ENCODE measurements at regions not wholly inside any gene's neighbourhood (a gene's known extent, or its start where the extent isn't known, plus 50 kb on each side); places are given as distances from the start of the nearest gene placed in this dataset.

GRCh38 chr7:84583331-84583730 lies 388.7 kb upstream of the SEMA3A start:
- TF ChIP-seq CTCF (IDR thresholded peaks at IDR 0.05), result no peak
- no peak for TF ChIP-seq TCF7L2 (IDR thresholded peaks at IDR 0.05; ENCODE audit: low read depth, low read length)
- no peak for TF ChIP-seq SIN3A (IDR thresholded peaks at IDR 0.05; ENCODE audit: borderline replicate concordance, insufficient read depth, low read depth, low read length)
- TF ChIP-seq POLR2AphosphoS5 (IDR thresholded peaks at IDR 0.05; ENCODE audit: low read depth, low read length), result no peak
- no peak for TF ChIP-seq REST (IDR thresholded peaks at IDR 0.05; ENCODE audit: insufficient read depth in 1 of 2, low read depth in 2 of 2, low read length in 1 of 2)
- Histone ChIP-seq H3K36me3 (ENCODE audit: control insufficient read depth, insufficient read depth, low read length) (no peaks in the 10 kb centered on the region), H3K4me1 (ENCODE audit: control insufficient read depth, insufficient read depth, low read length) (no peaks in the 10 kb centered on the region), H3K4me3 (ENCODE audit: low read depth in 2 of 2, low read length in 2 of 2) (no peak overlapping the region), H3K27me3 (ENCODE audit: control insufficient read depth, insufficient read depth, low read length) (no peaks in the 10 kb centered on the region), H3K27ac (ENCODE audit: low read length) (no peak overlapping the region), H3K9me3 (ENCODE audit: control insufficient read depth, insufficient read depth, low read depth, low read length) (no peaks in the 10 kb centered on the region)
- in situ Hi-C loops (cut with HindIII; ENCODE audit: low pct_unique_long_range_greater_than_20kb, low sequenced_read_pairs) (no loop called here), intact Hi-C loops (cut with micrococcal nuclease; ENCODE audit: unreplicated experiment) (loop anchor here (1.0 kb wide), 1 partner anchor 17 kb away; no protein-coding TSS in a partner anchor)
- POLR2A ChIA-PET, result no interaction called here
- no TSS peak for BruUV-seq (replicated peaks)
- DNase-seq (ENCODE audit: low read depth, low spot score) (no peak), ATAC-seq (no peak)
- CTCF ChIA-PET, result no interaction called here

DNA sequence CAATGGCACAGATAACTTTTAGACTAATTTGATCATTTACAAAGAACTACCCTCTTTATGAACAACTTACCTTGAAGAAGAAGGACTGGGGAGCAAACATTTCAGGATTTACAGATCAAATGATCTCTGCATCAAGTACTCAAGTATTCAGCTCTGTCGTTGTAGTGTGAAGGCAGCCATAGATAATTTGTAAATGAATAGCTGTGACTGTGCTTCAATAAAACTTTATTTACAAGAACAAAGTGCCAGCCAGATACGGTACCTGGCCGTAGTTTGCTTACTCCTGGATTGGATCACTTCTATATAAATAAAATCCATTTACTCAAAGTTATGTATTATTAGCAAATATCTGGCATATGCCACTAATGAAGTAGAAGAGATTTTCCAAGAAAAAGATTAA lies 388.2 kb upstream of the SEMA3A start:
- POLR2A ChIA-PET, result no interaction called here
- no peaks in the 10 kb centered on the region for H3K27me3 ChIP-seq (ENCODE audit: control insufficient read depth, insufficient read depth, low read length)
- ATAC-seq, result no peak
- in situ Hi-C loops (cut with HindIII; ENCODE audit: low pct_unique_long_range_greater_than_20kb, low sequenced_read_pairs), result no loop called here
- no peak for DNase-seq (ENCODE audit: low read depth, low spot score)
- no peaks in the 10 kb centered on the region for H3K9me3 ChIP-seq (ENCODE audit: control insufficient read depth, insufficient read depth, low read depth, low read length)
- H3K4me3 ChIP-seq (ENCODE audit: low read depth in 2 of 2, low read length in 2 of 2), result no peak overlapping the region
- BruUV-seq (replicated peaks), result no TSS peak
- TF ChIP-seq POLR2AphosphoS5 (IDR thresholded peaks at IDR 0.05; ENCODE audit: low read depth, low read length) (no peak), SIN3A (IDR thresholded peaks at IDR 0.05; ENCODE audit: borderline replicate concordance, insufficient read depth, low read depth, low read length) (no peak), REST (IDR thresholded peaks at IDR 0.05; ENCODE audit: insufficient read depth in 1 of 2, low read depth in 2 of 2, low read length in 1 of 2) (no peak), CTCF (IDR thresholded peaks at IDR 0.05) (no peak), TCF7L2 (IDR thresholded peaks at IDR 0.05; ENCODE audit: low read depth, low read length) (no peak)
- H3K4me1 ChIP-seq (ENCODE audit: control insufficient read depth, insufficient read depth, low read length), result no peaks in the 10 kb centered on the region
- CTCF ChIA-PET, result no interaction called here
- intact Hi-C loops (cut with micrococcal nuclease; ENCODE audit: unreplicated experiment), result loop anchor here (1.0 kb wide), 1 partner anchor 16 kb away; no protein-coding TSS in a partner anchor
- H3K27ac ChIP-seq (ENCODE audit: low read length), result no peak overlapping the region
- H3K36me3 ChIP-seq (ENCODE audit: control insufficient read depth, insufficient read depth, low read length), result no peaks in the 10 kb centered on the region
